ENCODE measurements at regions not wholly inside any gene's neighbourhood (a gene's known extent, or its start where the extent isn't known, plus 50 kb on each side); places are given as distances from the start of the nearest gene placed in this dataset.
A peak's percentile ranks its signal among the peaks of the same experiment; 100 is the strongest.

- DNase-seq (ENCODE audit: low spot score): no peak
Measured at GRCh38 chr15:94909510-94909909, 678.1 kb downstream of the MCTP2 start.

- no peak for DNase-seq (ENCODE audit: low spot score)
Measured at GRCh38 chr15:94910166-94910565, 678.8 kb downstream of the MCTP2 start.

DNA sequence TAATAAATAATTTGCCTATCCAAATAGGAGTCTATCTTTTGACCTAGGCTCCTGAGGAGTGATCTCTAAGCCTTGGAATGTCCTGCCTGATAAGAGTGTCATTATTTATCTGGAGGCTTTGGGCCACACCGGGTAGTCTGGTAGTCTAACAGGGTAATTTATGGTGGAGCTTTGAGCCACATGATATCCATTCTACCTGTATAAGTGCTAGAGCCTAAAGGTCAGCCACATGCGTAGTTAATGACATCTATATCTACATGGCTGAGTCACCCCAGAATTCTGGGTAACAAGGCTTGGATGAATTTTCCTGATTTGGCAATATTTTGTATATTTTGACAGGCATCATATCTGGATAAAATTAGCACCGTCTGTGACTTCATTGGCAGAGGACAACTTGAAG is 681.4 kb downstream of the MCTP2 start:
- no peak for DNase-seq (ENCODE audit: low spot score)

DNA sequence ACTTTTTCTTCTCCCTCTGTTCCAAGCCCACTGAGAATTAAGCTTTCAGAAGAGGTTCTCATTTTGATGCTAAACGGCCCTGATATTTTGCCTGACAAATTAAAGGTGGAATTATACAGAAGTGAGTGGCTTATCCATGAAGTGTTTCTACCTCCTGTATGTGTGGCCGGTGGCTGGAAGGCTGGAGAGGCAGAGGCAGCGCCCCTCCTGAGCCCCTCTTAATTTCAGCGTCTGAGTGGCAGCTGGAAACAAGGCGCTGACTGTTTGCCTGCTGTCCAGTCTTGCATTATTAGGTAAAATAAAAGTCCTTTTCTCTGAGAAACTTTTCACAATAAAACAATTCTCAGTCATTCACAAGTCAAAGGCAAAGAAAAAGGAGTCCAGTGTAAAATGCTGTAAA is 685.7 kb downstream of the MCTP2 start:
- no peak for DNase-seq (ENCODE audit: low spot score)

DNA sequence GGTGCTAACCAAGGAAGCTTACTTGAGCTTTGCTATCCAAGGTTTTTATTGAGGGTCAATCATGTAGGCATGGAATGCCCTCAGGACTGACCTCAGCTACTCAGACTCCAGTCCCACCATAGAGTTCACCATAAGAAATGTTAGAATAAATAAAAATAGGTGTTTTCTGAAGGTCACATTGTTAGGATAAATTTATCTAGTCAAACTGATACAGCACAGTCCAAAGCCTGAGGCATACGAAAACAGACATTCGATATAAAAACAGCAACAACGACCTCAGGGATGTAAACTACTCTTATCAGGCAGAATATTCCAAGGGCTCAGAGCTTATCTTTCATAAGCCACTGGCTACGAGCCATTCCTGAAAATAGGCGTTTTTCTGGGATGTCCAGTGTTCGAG is 690.6 kb downstream of the MCTP2 start:
- no peak for DNase-seq (ENCODE audit: low spot score)

GRCh38 chr15:94924057-94924456 is 692.7 kb downstream of the MCTP2 start:
- DNase-seq (ENCODE audit: low spot score): no peak

GRCh38 chr15:94924971-94925598 is 693.7 kb downstream of the MCTP2 start:
- no peak for DNase-seq (ENCODE audit: low spot score)

- no peak for DNase-seq (ENCODE audit: low spot score)
Measured at GRCh38 chr15:94925680-94926079, 694.3 kb downstream of the MCTP2 start.

DNA sequence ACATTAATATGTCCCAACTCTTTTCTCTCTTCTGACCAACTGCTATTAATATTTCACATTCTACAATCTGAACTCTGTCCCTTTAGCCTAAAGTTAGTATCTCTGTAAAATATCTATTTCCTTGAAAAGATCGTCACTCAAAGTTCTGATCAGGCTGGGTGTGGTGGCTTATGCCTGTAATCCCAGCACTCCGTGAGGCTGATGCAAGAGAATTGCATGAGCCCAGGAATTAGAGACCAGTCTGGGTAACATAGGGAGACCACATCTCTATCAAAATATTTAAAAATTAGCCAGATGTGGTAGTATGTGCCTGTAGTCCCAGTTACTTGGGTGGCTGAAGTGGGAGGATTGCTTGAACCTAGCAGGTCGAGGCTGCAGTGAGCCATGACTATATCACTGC is 695.6 kb downstream of the MCTP2 start:
- no peak for DNase-seq (ENCODE audit: low spot score)

DNA sequence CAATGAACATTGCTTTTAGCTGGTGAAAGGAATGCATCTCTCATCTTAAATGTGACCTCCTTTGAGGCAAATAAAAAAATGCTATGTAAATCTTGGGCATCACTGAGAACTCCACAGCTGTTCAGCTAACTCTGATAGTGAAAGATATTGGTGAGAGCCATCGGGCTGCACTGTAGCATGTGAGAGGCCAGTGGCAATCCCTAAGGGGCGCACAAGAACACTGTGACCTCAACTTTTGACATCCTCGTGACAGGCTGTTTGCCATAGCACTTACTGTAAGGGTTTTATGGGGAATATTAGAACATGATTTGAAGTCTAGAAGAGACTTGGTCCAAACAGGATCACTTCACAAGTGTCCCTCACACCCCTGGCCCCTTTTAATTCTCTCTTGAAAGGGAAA is 697.9 kb downstream of the MCTP2 start:
- DNase-seq (ENCODE audit: low spot score): no peak

DNA sequence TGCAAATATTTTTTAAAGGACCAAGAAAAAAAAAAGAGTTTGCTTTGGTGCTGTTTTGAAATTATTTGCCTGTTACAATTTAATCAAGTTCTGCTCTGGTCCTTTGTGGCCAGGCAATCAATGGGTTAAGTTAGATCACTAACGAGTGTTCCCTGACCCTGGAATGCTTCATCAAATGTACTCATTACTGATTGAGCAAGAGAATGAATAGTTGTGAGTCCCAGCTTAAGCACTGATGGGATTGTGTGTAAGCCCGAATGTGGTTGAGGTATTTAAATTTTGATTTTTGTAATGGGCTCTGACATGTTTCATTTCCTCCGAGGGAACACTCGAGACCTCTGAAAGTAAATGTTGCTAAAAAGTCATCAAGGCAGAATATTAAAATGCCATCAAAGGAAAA is 699.1 kb downstream of the MCTP2 start:
- no peak for DNase-seq (ENCODE audit: low spot score)

DNA sequence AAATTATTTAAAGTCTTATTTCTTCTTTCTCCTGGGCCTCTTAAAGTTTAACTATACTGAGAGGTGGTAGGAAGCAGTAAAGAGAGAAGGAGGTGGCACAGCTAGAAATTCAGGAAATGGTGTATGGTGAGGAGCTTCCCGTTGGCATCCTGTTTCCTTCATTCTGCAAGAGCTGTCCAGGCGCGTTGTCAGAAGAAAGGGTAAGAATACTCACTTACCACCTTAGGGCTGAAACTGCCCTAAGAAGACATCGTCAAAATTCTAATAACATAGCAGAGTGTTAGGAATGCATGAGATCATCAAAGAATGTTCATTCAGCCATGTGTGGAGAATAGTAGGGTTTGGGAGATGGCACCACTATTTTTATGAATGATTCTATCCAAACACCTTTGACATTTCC is 699.6 kb downstream of the MCTP2 start:
- DNase-seq (ENCODE audit: low spot score): no peak

DNA sequence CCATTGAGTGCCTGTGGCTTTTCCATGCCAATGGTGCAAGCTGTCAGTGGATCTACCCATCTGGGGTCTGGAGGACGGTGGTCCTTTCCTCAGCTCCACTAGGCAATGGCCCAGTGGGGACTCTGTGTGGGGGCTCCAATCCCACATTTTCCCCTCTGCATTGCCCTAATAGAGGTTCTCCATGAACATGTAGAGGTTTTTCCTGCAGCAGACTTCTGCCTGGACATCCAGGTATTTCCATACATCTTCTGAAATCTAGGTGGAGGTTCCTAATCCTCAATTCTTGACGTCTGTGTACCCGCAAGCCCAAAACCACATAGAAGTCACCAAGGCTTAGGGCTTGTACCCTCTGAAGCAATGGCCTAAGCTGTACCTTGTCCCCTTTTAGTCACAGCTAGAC is 703.1 kb downstream of the MCTP2 start:
- no peak for DNase-seq (ENCODE audit: low spot score)

DNA sequence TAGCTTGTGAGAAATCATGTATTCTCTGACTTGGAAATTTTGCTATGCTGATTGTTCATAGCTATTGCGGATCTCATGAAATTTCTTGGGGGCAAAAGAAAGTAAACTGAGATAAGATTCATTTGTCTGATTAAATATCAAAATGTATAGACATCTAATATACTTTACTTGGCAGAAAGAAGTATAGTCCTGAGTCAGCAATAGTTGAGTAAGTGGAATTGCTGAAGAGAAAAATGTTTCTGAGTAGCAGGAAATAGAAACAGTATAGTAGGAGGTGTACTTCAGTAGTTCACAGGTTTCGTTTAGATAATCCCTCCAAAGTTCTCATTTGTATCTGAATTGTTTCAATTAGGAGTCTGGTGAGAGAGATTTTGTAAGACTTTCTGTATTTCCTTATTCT is 705.9 kb downstream of the MCTP2 start:
- no peak for DNase-seq (ENCODE audit: low spot score)

GRCh38 chr15:94943888-94944287 is 712.5 kb downstream of the MCTP2 start:
- DNase-seq (ENCODE audit: low spot score): no peak

DNA sequence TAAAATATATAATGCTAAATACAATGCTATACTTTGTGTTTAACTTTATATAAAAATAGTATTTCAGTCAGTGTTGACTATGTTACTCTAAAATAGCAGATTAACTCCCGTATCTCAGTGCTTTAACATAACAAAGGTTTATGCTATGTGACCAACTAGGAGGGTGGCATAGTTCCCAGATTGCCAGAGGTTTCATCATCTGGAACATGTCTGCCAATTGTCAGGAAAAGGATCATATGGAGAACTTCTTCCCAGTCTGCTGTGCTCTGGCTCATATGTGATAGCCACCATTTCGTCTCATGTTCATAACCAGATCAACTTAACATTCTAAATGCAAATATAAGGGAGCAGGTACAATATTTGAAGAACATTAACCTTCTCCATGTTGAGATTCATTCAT is 720.2 kb downstream of the MCTP2 start:
- DNase-seq (ENCODE audit: low spot score): peak; percentile 7

GRCh38 chr15:94963953-94964352 is 732.6 kb downstream of the MCTP2 start:
- no peak for DNase-seq (ENCODE audit: low spot score)

DNA sequence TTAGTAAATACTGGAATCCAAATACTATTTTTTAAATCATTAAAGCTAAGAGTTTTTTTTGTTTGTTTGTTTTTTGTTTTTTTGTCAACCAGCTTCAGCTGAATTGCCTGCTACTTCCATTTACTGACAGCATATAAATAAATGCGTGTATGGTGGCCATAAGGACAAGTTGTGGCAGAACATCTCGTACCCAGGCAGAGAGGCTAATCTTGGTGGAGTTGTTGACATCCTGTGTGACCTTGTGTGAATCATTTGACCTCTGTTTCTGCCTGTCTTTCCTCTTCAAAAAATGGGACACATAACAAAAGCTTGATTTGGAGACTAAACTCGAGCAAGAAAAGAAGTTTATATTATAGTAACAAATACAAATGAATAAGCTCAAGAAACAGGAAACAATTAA is 734.2 kb downstream of the MCTP2 start:
- no peak for DNase-seq (ENCODE audit: low spot score)

GRCh38 chr15:94968133-94968532 is 736.8 kb downstream of the MCTP2 start:
- DNase-seq (ENCODE audit: low spot score): no peak

DNA sequence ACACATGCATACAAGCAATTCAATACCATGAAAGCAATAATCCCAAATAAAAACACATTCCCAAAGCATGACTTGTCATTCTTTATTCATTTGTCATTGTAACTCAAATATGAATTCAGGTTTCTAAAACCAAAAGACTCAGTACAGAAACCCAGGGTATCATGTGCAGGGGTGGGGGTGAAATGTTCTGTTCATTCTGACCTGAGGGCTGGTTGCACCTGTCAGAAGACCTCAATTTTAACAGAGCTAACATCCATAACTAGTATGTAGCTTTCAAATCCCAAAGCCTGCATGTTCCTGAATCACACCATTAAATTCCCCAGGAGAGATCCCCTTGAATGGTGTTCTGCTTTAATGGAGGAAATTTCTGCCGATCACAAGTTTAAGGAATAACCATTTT is 738.7 kb downstream of the MCTP2 start:
- DNase-seq (ENCODE audit: low spot score): no peak

GRCh38 chr15:94970802-94971201 is 739.4 kb downstream of the MCTP2 start:
- DNase-seq (ENCODE audit: low spot score): no peak

DNA sequence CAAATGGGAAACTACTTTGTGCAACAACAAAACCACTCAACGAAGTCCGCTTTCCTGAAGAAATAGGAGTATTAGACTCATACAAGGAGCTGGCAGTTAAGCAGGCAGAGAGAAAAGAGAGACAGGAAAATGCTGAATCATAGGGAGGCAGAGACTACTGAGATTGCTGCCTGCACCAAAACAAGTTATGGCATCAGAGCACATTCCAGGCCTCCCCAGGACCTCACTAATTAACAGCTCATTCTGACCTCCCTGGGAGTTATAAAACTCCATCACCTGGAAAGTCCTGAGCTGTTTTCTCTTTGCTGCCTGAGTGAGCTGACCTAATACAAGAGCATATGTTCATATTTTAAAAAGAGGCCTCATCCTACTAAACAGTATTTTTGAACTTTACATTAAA is 741.0 kb downstream of the MCTP2 start:
- DNase-seq (ENCODE audit: low spot score): no peak

GRCh38 chr15:94987085-94987484 is 755.7 kb downstream of the MCTP2 start:
- no peak for DNase-seq (ENCODE audit: low spot score)

GRCh38 chr15:94991718-94992117 is 760.4 kb downstream of the MCTP2 start:
- DNase-seq (ENCODE audit: low spot score): no peak

DNA sequence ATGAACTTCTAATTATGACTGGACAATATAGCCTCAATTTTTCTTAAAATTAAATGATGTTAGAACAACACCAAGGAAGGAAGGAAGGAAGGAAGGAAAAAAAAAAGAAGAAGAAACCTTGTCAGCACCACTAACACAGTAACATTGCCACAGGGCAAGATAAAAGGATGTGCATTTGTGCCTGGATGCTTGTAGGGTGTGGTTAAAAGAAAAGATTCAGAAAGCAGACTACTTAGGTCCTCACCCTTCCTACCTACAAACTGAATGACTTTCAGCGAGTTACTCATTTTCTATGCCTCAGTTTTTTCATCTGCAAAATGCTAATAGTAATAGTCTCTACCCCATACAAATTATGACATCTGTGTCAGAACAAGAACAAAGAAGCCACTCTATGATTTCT is 778.3 kb downstream of the MCTP2 start:
- no peak for DNase-seq (ENCODE audit: low spot score)
